ENCODE measurements at regions not wholly inside any gene's neighbourhood (a gene's known extent, or its start where the extent isn't known, plus 50 kb on each side); places are given as distances from the start of the nearest gene placed in this dataset.
"Not testable (repeated sequence)": the region's sequence is repeated elsewhere in the genome, so short reads cannot be mapped to it uniquely, and the experiment has no call there.

GRCh38 chr16:59552164-59552563, 818.0 kb upstream of the GOT2 start:
- no peaks in the 10 kb centered on the region for H3K36me3 Mint-ChIP-seq (ENCODE audit: low read depth)
- ATAC-seq (no peak), DNase-seq (no peak)
- H3K9me3 ChIP-seq (ENCODE audit: control insufficient read depth, low read length, poor library complexity, severe bottlenecking), result no peaks in the 10 kb centered on the region
- no peak overlapping the region for H3K27ac Mint-ChIP-seq
- no peaks in the 10 kb centered on the region for H3K4me1 Mint-ChIP-seq
- H3K4me3 Mint-ChIP-seq, result no peak overlapping the region
- H3K27me3 Mint-ChIP-seq, result no peaks in the 10 kb centered on the region

DNA sequence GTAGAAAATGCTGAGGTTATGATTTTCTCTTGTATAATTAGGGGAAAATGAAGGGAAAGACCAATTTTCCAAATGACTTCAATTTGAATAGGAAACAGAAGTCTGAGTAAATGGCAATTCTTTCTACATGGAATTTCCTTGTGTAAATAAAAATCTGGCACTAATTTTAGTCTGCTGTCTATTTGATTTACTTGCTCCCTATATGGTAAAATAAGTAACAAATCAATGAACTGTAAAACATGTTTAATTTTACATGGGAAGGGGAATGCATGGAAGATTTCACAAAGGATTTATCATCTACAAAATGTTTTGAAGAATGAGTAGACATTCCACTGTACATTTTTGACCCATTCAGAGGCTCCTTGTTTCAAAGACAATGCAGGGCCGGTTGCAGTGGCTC, 811.6 kb upstream of the GOT2 start:
- no peaks in the 10 kb centered on the region for H3K4me1 Mint-ChIP-seq

DNA sequence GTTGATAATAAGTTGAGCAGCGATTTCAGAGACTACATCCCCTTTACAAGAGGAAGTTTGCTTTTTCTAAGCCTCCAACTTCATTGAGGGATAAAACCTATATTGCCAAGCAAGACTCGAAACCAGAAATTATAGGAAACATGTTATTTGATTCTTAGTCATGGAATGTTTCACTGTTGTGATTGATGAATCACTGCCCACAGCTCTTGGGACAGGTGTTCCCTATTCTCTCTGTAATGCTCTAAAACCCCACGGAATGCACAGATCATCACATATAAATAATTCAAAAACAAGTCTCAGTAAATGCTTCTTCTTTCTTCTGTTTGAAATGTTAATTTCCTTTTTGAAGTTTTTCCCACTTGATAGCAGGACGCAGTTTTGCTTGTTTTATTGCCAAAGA, 809.5 kb upstream of the GOT2 start:
- no peak overlapping the region for H3K4me3 Mint-ChIP-seq
- H3K27me3 Mint-ChIP-seq, result no peaks in the 10 kb centered on the region
- H3K4me1 Mint-ChIP-seq, result no peaks in the 10 kb centered on the region
- ATAC-seq (no peak), DNase-seq (no peak)
- no peak overlapping the region for H3K27ac Mint-ChIP-seq
- H3K36me3 Mint-ChIP-seq (ENCODE audit: low read depth), result no peaks in the 10 kb centered on the region
- no peaks in the 10 kb centered on the region for H3K9me3 ChIP-seq (ENCODE audit: control insufficient read depth, low read length, poor library complexity, severe bottlenecking)

More for the DNA sequence above, 811.6 kb upstream of the GOT2 start:
- no peaks in the 10 kb centered on the region for H3K27me3 Mint-ChIP-seq
- no peak overlapping the region for H3K4me3 Mint-ChIP-seq
- ATAC-seq (no peak), DNase-seq (no peak)
- no peaks in the 10 kb centered on the region for H3K36me3 Mint-ChIP-seq (ENCODE audit: low read depth)
- H3K27ac Mint-ChIP-seq, result no peak overlapping the region
- H3K9me3 ChIP-seq (ENCODE audit: control insufficient read depth, low read length, poor library complexity, severe bottlenecking), result no peaks in the 10 kb centered on the region

DNA sequence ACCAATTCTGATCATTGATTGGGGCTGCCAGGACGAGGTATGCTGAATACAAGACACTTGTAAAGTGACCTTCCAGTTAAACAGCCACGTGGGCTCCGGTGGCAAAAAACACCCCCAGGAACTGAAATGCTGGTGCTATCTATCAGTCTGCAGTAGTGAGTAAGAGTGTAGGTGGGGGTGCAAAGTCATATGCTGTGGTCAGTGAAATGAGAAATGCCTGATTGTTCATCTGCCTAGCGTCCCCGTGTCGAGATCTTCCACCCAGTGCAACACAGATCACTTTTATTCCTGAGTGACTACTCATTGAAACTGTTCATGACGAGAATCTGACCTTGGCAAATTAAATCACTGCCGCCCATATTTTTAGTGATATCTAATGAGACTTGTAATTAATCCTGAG, 806.5 kb upstream of the GOT2 start:
- no peaks in the 10 kb centered on the region for H3K27me3 Mint-ChIP-seq
- H3K4me1 Mint-ChIP-seq, result no peaks in the 10 kb centered on the region
- ATAC-seq (no peak), DNase-seq (no peak)
- peaks cover 3% of the 10 kb centered on the region for H3K9me3 ChIP-seq (ENCODE audit: control insufficient read depth, low read length, poor library complexity, severe bottlenecking)
- H3K4me3 Mint-ChIP-seq, result no peak overlapping the region
- H3K27ac Mint-ChIP-seq, result no peak overlapping the region
- no peaks in the 10 kb centered on the region for H3K36me3 Mint-ChIP-seq (ENCODE audit: low read depth)

GRCh38 chr16:59535298-59535697, 801.2 kb upstream of the GOT2 start:
- peaks cover 3% of the 10 kb centered on the region for H3K9me3 ChIP-seq (ENCODE audit: control insufficient read depth, low read length, poor library complexity, severe bottlenecking)
- Mint-ChIP-seq H3K27ac (no peak overlapping the region), H3K27me3 (no peaks in the 10 kb centered on the region), H3K4me3 (no peak overlapping the region), H3K36me3 (ENCODE audit: low read depth) (no peaks in the 10 kb centered on the region), H3K4me1 (no peaks in the 10 kb centered on the region)
- ATAC-seq, result no peak
- DNase-seq, result no peak

GRCh38 chr16:59527206-59527997, 793.3 kb upstream of the GOT2 start:
- H3K9me3 ChIP-seq (ENCODE audit: control insufficient read depth, low read length, poor library complexity, severe bottlenecking), result no peaks in the 10 kb centered on the region
- Mint-ChIP-seq H3K4me1 (no peaks in the 10 kb centered on the region), H3K27me3 (no peaks in the 10 kb centered on the region), H3K36me3 (ENCODE audit: low read depth) (no peaks in the 10 kb centered on the region), H3K27ac (no peak overlapping the region), H3K4me3 (no peak overlapping the region)
- ATAC-seq (no peak), DNase-seq (no peak)

DNA sequence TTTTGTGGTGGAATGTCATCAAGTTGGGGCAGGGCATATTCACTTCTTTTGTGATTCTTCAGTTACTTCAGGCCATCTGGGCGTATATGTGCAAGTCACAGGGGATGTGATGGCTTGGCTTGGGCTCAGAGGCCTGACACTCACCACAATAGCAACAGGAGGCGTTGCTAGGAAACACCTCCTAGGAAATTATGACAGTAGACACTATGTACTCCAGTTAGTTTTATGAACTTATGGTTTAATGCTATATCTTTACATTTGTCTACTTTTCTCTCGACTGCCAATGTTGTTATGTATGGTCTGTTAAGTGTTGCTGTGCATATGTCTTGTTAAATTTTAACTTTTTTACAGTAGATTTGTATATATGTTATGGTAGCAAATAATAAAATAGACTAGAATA, 788.7 kb upstream of the GOT2 start:
- H3K36me3 Mint-ChIP-seq (ENCODE audit: low read depth), result no peaks in the 10 kb centered on the region
- no peak overlapping the region for H3K27ac Mint-ChIP-seq
- H3K9me3 ChIP-seq (ENCODE audit: control insufficient read depth, low read length, poor library complexity, severe bottlenecking), result no peaks in the 10 kb centered on the region
- DNase-seq (no peak), ATAC-seq (no peak)
- no peaks in the 10 kb centered on the region for H3K4me1 Mint-ChIP-seq
- H3K4me3 Mint-ChIP-seq, result no peak overlapping the region
- no peaks in the 10 kb centered on the region for H3K27me3 Mint-ChIP-seq

- ATAC-seq; DNase-seq; H3K36me3 Mint-ChIP-seq (ENCODE audit: low read depth); H3K27me3 Mint-ChIP-seq; H3K4me1 Mint-ChIP-seq; H3K4me3 Mint-ChIP-seq; H3K9me3 ChIP-seq (ENCODE audit: control insufficient read depth, low read length, poor library complexity, severe bottlenecking); H3K27ac Mint-ChIP-seq: not testable (repeated sequence)
Observed at GRCh38 chr16:59518721-59519120, 784.6 kb upstream of the GOT2 start.

- DNase-seq (no peak), ATAC-seq (no peak)
- Mint-ChIP-seq H3K4me3 (no peak overlapping the region), H3K27ac (no peak overlapping the region), H3K36me3 (ENCODE audit: low read depth) (no peaks in the 10 kb centered on the region), H3K4me1 (no peaks in the 10 kb centered on the region), H3K27me3 (no peaks in the 10 kb centered on the region)
- H3K9me3 ChIP-seq (ENCODE audit: control insufficient read depth, low read length, poor library complexity, severe bottlenecking), result no peaks in the 10 kb centered on the region
Observed at GRCh38 chr16:59514651-59515050, 780.5 kb upstream of the GOT2 start.

DNA sequence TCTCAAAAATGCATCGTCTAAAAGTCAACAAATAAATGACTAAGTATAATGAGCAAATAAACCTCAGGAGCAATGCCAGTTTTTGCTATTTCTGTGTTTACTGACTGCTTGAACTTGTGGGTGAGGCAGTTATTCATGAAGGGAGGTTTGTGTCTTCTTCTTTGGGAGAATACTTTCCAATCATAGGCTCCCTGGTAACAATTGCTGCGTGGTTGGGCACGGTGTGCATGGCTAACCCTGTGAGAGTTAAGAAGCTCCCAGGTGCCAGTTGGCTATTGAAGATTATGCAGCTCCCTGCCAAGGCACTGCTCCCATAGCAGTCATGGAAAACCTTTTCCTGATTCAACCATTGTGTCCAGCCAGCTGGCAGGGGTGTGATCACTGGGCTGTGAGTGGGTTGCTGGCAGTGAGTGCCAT, 775.9 kb upstream of the GOT2 start:
- Mint-ChIP-seq H3K36me3 (ENCODE audit: low read depth) (no peaks in the 10 kb centered on the region), H3K27me3 (no peaks in the 10 kb centered on the region), H3K27ac (no peak overlapping the region), H3K4me1 (no peaks in the 10 kb centered on the region), H3K4me3 (no peak overlapping the region)
- DNase-seq (no peak), ATAC-seq (no peak)
- H3K9me3 ChIP-seq (ENCODE audit: control insufficient read depth, low read length, poor library complexity, severe bottlenecking), result no peaks in the 10 kb centered on the region

- Mint-ChIP-seq H3K27me3 (no peaks in the 10 kb centered on the region), H3K27ac (no peak overlapping the region), H3K36me3 (ENCODE audit: low read depth) (no peaks in the 10 kb centered on the region), H3K4me3 (no peak overlapping the region), H3K4me1 (no peaks in the 10 kb centered on the region)
- ATAC-seq, result no peak
- no peaks in the 10 kb centered on the region for H3K9me3 ChIP-seq (ENCODE audit: control insufficient read depth, low read length, poor library complexity, severe bottlenecking)
- no peak for DNase-seq
Observed at GRCh38 chr16:59500601-59501000, 766.5 kb upstream of the GOT2 start.

DNA sequence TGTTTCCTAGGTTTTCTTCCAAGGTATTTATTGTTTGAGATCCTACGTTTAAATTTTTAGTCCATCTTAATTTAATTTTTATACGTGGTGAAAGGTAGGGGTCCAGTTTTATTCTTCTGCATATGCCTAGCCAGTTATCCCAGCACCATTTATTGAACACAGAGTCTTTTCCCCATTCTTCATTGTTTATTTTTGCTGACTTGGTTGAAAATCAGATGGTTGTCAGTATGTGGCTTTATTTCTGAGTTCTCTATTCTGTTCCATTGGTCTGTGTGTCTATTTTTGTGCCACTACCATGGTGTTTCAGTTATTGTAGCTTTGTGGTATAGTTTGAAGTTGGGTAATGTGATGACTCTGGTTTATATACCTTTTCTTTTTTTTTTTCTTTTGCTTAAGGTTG, 753.0 kb upstream of the GOT2 start:
- no peaks in the 10 kb centered on the region for H3K9me3 ChIP-seq (ENCODE audit: control insufficient read depth, low read length, poor library complexity, severe bottlenecking)
- no peaks in the 10 kb centered on the region for H3K4me1 Mint-ChIP-seq
- DNase-seq (no peak), ATAC-seq (no peak)
- no peak overlapping the region for H3K27ac Mint-ChIP-seq
- H3K4me3 Mint-ChIP-seq, result no peak overlapping the region
- no peaks in the 10 kb centered on the region for H3K36me3 Mint-ChIP-seq (ENCODE audit: low read depth)
- no peaks in the 10 kb centered on the region for H3K27me3 Mint-ChIP-seq

GRCh38 chr16:59484833-59485516, 750.9 kb upstream of the GOT2 start:
- no peaks in the 10 kb centered on the region for H3K36me3 Mint-ChIP-seq (ENCODE audit: low read depth)
- DNase-seq, result no peak
- no peak overlapping the region for H3K27ac Mint-ChIP-seq
- H3K4me1 Mint-ChIP-seq, result no peaks in the 10 kb centered on the region
- no peaks in the 10 kb centered on the region for H3K9me3 ChIP-seq (ENCODE audit: control insufficient read depth, low read length, poor library complexity, severe bottlenecking)
- H3K27me3 Mint-ChIP-seq, result no peaks in the 10 kb centered on the region
- ATAC-seq, result no peak
- H3K4me3 Mint-ChIP-seq, result no peak overlapping the region

DNA sequence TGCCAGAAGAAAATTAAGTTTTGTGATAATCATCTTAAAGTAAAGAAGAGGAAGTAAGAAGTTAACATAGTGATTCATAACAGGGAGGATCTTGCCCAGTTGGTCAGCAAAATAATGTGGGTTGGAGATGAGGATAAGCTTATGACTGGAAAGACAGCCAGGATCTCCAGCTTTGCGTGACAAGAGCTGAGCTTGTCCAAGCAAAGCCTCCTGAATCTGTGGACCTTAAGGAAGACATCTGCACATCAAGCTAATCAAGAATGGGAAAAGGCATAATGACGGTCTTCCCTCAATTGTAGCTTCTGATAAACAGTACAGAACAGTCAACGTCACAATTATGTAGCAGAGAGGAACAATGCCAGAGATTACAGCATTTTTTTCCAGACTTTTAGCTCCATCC, 744.7 kb upstream of the GOT2 start:
- H3K9me3 ChIP-seq (ENCODE audit: control insufficient read depth, low read length, poor library complexity, severe bottlenecking), result no peaks in the 10 kb centered on the region
- Mint-ChIP-seq H3K4me3 (no peak overlapping the region), H3K27me3 (no peaks in the 10 kb centered on the region), H3K27ac (no peak overlapping the region), H3K36me3 (ENCODE audit: low read depth) (no peaks in the 10 kb centered on the region), H3K4me1 (no peaks in the 10 kb centered on the region)
- ATAC-seq (no peak), DNase-seq (no peak)

All from T-helper 17 cell (primary cell).